Fibroblast of the conjunctiva (primary cell): ENCODE measurements at regions not wholly inside any gene's neighbourhood (a gene's known extent, or its start where the extent isn't known, plus 50 kb on each side); places are given as distances from the start of the nearest gene placed in this dataset.

Experiments
- DNase-seq: peaks from one replicate; pipeline ENCODE4 v3.0.0-alpha.2; 2010; ENCODE audit warnings: low read depth

GRCh38 chr12:41981013-41981412 lies 163.7 kb downstream of the GXYLT1 start:
- DNase-seq = no peak

GRCh38 chr12:41980390-41980789 lies 164.3 kb downstream of the GXYLT1 start:
- no peak for DNase-seq

GRCh38 chr12:41979574-41979973 lies 165.1 kb downstream of the GXYLT1 start:
- DNase-seq = no peak

- no peak for DNase-seq
These were observed 172.1 kb downstream of the GXYLT1 start for GRCh38 chr12:41972598-41972997.

- no peak for DNase-seq
These were observed 172.5 kb downstream of the GXYLT1 start for GRCh38 chr12:41972196-41972595.

GRCh38 chr12:41970744-41971143 lies 173.9 kb downstream of the GXYLT1 start:
- DNase-seq = no peak

- no peak for DNase-seq
These were observed 176.1 kb downstream of the GXYLT1 start for GRCh38 chr12:41968599-41968998.

GRCh38 chr12:41967668-41968500 lies 176.8 kb downstream of the GXYLT1 start:
- no peak for DNase-seq

- DNase-seq = no peak
These were observed 177.8 kb downstream of the GXYLT1 start for GRCh38 chr12:41966916-41967315.

GRCh38 chr12:41966001-41966400 lies 178.7 kb downstream of the GXYLT1 start:
- DNase-seq = no peak

GRCh38 chr12:41963398-41963797 lies 181.3 kb downstream of the GXYLT1 start:
- no peak for DNase-seq

GRCh38 chr12:41962171-41962572 lies 182.5 kb downstream of the GXYLT1 start:
- DNase-seq = no peak

GRCh38 chr12:41959271-41959670 lies 185.4 kb downstream of the GXYLT1 start:
- no peak for DNase-seq

GRCh38 chr12:41956353-41956752 lies 188.3 kb downstream of the GXYLT1 start:
- DNase-seq = peak; percentile 16

- DNase-seq = no peak
These were observed 194.2 kb downstream of the GXYLT1 start for GRCh38 chr12:41950455-41950854.

- no peak for DNase-seq
These were observed 198.6 kb downstream of the GXYLT1 start for GRCh38 chr12:41946106-41946505.

GRCh38 chr12:41944216-41944615 lies 200.5 kb downstream of the GXYLT1 start:
- DNase-seq = no peak

GRCh38 chr12:41943671-41944070 lies 201.0 kb downstream of the GXYLT1 start:
- no peak for DNase-seq

- DNase-seq = no peak
These were observed 202.3 kb downstream of the GXYLT1 start for GRCh38 chr12:41942354-41942753.

- DNase-seq = no peak
These were observed 203.6 kb downstream of the GXYLT1 start for GRCh38 chr12:41941079-41941478.

- no peak for DNase-seq
These were observed 204.1 kb downstream of the GXYLT1 start for GRCh38 chr12:41940571-41940970.

GRCh38 chr12:41936333-41936732 lies 208.3 kb downstream of the GXYLT1 start:
- DNase-seq = no peak

- DNase-seq = no peak
These were observed 208.8 kb downstream of the GXYLT1 start for GRCh38 chr12:41935911-41936310.

- DNase-seq = no peak
These were observed 212.1 kb downstream of the GXYLT1 start for GRCh38 chr12:41932470-41932991.
